Left ventricle myocardium inferior (tissue), 1 donor: ENCODE measurements at regions not wholly inside any gene's neighbourhood (a gene's known extent, or its start where the extent isn't known, plus 50 kb on each side); places are given as distances from the start of the nearest gene placed in this dataset.
"Not testable (repeated sequence)": the region's sequence is repeated elsewhere in the genome, so short reads cannot be mapped to it uniquely, and the experiment has no call there.

Experiments used
- DNase-seq: peaks from one replicate; pipeline ENCODE4 v3.0.0-alpha.2; 2020
- H3K27ac ChIP-seq: fragments of 200-600 bp; replicated peaks from 2 replicates; pipeline ENCODE4 v1.8.0; 2021
- H3K27me3 ChIP-seq: fragments of 200-600 bp; 2 replicates; pipeline ENCODE4 v1.8.0; 2021; ENCODE audit warnings: low read depth
- H3K36me3 ChIP-seq: fragments of 200-600 bp; 2 replicates; pipeline ENCODE4 v1.8.0; 2021
- H3K4me1 ChIP-seq: fragments of 200-600 bp; 2 replicates; pipeline ENCODE4 v1.8.0; 2021
- H3K4me3 ChIP-seq: fragments of 200-600 bp; 2 replicates; pipeline ENCODE4 v1.8.0; 2021; ENCODE audit warnings: mild to moderate bottlenecking, moderate library complexity
- H3K9me3 ChIP-seq: fragments of 200-600 bp; replicated peaks from 2 replicates; pipeline ENCODE4 v1.8.0; 2021
- CTCF ChIP-seq: fragments of 200-600 bp; IDR thresholded peaks from 2 replicates; pipeline ENCODE4 v1.8.0; 2021; ENCODE audit warnings: antibody characterized with exemption, mild to moderate bottlenecking, borderline replicate concordance
- intact Hi-C: fragments of 100-400 bp; cut with micrococcal nuclease; formaldehyde crosslinking; loops from one replicate; pipeline ENCODE4 v1.11.0; 2022
- donor health status: DM: no; HTN: yes; CAD: no; lungs with severe emphysema.

DNA sequence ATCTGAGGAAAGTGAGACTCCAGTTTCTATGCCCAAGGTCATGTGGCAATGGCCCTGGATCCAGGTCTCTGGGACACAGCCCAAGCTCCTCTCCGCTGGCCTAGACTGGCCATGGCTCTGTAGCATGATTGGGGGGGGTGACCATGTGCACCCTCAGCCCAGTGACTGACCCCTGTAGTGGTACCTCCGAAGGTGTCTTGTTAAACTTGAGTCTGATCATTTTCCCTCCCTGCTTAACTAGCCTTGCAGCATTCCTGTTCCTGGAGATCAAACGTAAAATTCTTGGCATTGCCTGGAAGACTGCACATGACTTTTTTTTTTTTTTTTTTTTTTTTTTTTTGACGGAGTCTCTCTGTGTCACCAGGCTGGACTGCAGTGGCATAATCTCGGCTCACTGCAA, 1116.0 kb downstream of the TBC1D22A start:
- Histone ChIP-seq H3K4me1 (no peaks in the 10 kb centered on the region), H3K27me3 (peaks cover 73% of the 10 kb centered on the region), H3K9me3 (no peaks in the 10 kb centered on the region), H3K4me3 (no peak overlapping the region), H3K36me3 (no peaks in the 10 kb centered on the region), H3K27ac (no peak overlapping the region)
- intact Hi-C loops, result no loop called here
- no peak for TF ChIP-seq CTCF
- DNase-seq, result no peak

DNA sequence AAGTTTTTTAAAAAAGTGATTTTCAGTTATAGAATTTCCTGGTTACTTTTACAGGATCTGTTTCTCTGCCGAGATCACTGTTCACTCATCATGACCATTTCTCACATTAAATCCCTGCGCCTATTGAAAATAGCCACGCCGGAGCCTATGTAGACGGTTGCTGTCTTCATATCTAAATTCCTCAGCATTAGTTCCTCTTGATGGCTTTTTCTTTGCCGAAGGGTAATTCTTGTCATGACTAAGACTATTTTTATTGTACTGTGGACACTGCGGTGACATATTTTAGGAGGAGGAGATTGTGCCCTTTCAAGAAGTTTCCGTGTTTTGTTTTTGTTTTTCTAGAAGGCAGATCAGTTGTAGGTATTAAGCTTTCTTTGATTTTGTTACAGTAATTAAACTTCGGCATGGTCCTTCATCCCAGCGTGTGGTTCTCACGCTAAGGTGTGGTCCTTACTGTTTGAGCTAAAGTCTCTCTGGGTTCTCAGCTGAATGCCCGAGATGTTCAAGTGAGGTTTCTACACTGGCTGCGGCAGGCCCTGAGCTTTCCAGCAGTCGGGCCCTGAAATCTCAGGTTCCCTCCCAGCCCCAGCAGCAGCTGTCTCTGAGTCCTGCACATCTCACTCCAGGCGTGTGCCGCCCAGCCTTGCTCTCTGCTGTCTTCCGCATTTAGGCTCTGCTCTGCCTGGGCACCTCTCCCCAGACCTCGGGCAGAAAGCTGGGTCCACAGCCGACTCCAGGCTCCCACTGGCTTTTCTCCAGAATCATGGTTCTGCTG, 1110.5 kb downstream of the TBC1D22A start:
- Histone ChIP-seq H3K4me1 (no peaks in the 10 kb centered on the region), H3K4me3 (no peak overlapping the region)
- DNase-seq, result no peak

GRCh38 chr22:47865626-47866025, 1103.2 kb downstream of the TBC1D22A start:
- intact Hi-C loops, result no loop called here
- no peak for TF ChIP-seq CTCF
- Histone ChIP-seq H3K36me3 (no peaks in the 10 kb centered on the region), H3K4me3 (no peak overlapping the region), H3K27me3 (peaks cover 37% of the 10 kb centered on the region), H3K9me3 (peaks cover 19% of the 10 kb centered on the region), H3K27ac (no peak overlapping the region), H3K4me1 (no peaks in the 10 kb centered on the region)
- DNase-seq, result no peak

More for the DNA sequence above, 1110.5 kb downstream of the TBC1D22A start:
- Histone ChIP-seq H3K27me3 (peaks cover 42% of the 10 kb centered on the region), H3K9me3 (peaks cover 13% of the 10 kb centered on the region), H3K27ac (no peak overlapping the region), H3K36me3 (no peaks in the 10 kb centered on the region)
- no peak for TF ChIP-seq CTCF
- intact Hi-C loops, result no loop called here

- no peak for TF ChIP-seq CTCF
- Histone ChIP-seq H3K4me1 (no peaks in the 10 kb centered on the region), H3K27me3 (peaks cover 55% of the 10 kb centered on the region), H3K36me3 (no peaks in the 10 kb centered on the region), H3K4me3 (no peak overlapping the region), H3K9me3 (peaks cover 10% of the 10 kb centered on the region), H3K27ac (no peak overlapping the region)
- intact Hi-C loops, result no loop called here
- no peak for DNase-seq
These were observed 1099.9 kb downstream of the TBC1D22A start for GRCh38 chr22:47862394-47862793.

DNA sequence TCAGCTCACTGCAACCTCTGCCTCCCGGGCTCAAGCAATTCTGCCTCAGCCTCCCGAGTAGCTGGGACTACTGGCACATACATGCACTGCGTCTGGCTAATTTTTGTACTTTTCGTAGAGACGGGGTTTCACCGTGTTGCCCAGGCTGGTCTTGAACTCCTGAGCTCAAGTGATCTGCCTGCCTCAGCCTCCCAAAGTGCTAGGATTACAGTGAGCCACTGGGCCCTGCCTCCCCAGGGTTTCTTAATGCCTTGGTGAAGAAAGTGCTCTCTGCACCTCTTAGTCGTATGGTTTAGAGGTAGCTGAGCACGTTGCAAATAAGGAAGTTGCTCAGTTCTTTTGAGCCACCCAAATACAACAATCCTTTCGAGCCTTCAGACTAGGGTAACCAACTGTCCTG, 1098.5 kb downstream of the TBC1D22A start:
- DNase-seq, H3K9me3 ChIP-seq, intact Hi-C loops, H3K4me1 ChIP-seq, H3K36me3 ChIP-seq, H3K4me3 ChIP-seq, H3K27ac ChIP-seq: not testable (repeated sequence)
- peaks cover 52% of the 10 kb centered on the region for H3K27me3 ChIP-seq

DNA sequence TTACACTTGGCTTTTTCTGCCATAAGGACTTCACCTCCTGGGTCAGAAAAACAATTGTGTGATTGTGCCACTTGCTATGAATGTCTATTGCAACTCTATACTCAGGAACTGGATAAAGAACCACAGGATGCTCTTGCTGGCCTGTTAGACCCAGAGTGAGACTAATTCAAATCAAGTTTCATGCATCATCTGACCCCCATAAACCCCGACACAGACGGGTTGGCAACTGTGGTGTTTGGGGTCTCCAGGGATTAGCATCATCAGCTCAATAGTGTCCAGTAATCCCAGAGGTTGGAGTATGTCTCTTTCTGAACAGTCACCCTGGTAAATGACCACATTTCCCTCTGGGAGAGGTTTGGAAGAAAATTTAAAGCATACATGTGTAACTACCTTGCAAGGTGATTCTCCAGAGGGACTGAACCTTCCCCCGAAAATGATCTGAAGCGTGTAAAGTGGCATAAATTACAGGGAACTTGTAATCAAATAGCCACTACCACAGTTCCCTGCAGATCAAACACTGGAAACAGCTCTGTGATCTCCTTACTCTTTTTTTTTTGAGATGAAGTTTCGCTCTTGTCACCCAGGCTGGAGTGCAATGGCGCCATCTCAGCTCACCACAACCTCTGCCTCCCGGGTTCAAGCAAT, 1097.6 kb downstream of the TBC1D22A start:
- no peak for TF ChIP-seq CTCF

More for the DNA sequence above, 1097.6 kb downstream of the TBC1D22A start:
- intact Hi-C loops, result no loop called here
- no peak for DNase-seq
- Histone ChIP-seq H3K4me1 (no peaks in the 10 kb centered on the region), H3K4me3 (no peak overlapping the region), H3K9me3 (peaks cover 9% of the 10 kb centered on the region), H3K36me3 (no peaks in the 10 kb centered on the region), H3K27ac (no peak overlapping the region), H3K27me3 (peaks cover 56% of the 10 kb centered on the region)
